HCT116 (cell line): ENCODE measurements at regions not wholly inside any gene's neighbourhood (a gene's known extent, or its start where the extent isn't known, plus 50 kb on each side); places are given as distances from the start of the nearest gene placed in this dataset.

ENCODE experiments used
- ATAC-seq: fragments of 200-7000 bp; cut with Tn5 transposase; 2 replicates; pipeline ENCODE4 v1.9.1; 2020; ENCODE audit warnings: mild to moderate bottlenecking, moderate library complexity
- BruUV-seq: library from RNA; stranded (reverse); fragments of 400-500 nt; replicated peaks from 2 replicates; lab custom pipeline; 2021; lab: Mats Ljungman, UMichigan
- CTCF ChIA-PET: fragments of 300-600 bp; sonication (Branson Sonifier 250); formaldehyde crosslinking; loops from one replicate; lab custom pipeline; 2021; ENCODE audit warnings: antibody characterized with exemption; lab: Charles Lee
- POLR2A ChIA-PET: fragments of 300-600, 350-600 bp; sonication (Branson Sonifier 250); formaldehyde crosslinking; loops from one replicate; lab custom pipeline; 2021; ENCODE audit warnings: antibody characterized with exemption; lab: Charles Lee
- RAD21 ChIA-PET, 2 experiments: fragments of 300-600 bp; sonication (Branson Sonifier 250); formaldehyde crosslinking; loops; one replicate each; lab custom pipeline; 2023; ENCODE audit warnings: low total read pairs in 2 of 2; ENCODE audit not compliant: uncharacterized antibody in 2 of 2, unreplicated experiment in 2 of 2, low non-redundant PET in 1 of 2; lab: Charles Lee
- DNase-seq: peaks from one replicate; pipeline ENCODE4 v3.0.0-alpha.2; 2010; ENCODE audit warnings: low read depth, low spot score
- H2AFZ ChIP-seq: fragments of 200-600 bp; shearing (Covaris generic), sonication (generic); 2 replicates; pipeline ENCODE4 v1.6.1; 2017; ENCODE audit warnings: low read depth, mixed run types, mixed read lengths, antibody characterized with exemption, low read length; ENCODE audit not compliant: poor library complexity, severe bottlenecking
- H3K27ac ChIP-seq: 2 replicates; pipeline ENCODE4 v1.5.1; 2012; ENCODE audit warnings: low read depth, low read length
- H3K27me3 ChIP-seq: fragments of 200-600 bp; sonication (generic); 2 replicates; pipeline ENCODE4 v1.6.1; 2016; ENCODE audit warnings: mixed run types, low read length, mixed read lengths; ENCODE audit not compliant: insufficient read depth
- H3K36me3 ChIP-seq, 2 experiments: fragments of 200-500 bp in 1 of 2; fragments of 200-600 bp in 1 of 2; sonication (Bioruptor generic) in 1 of 2; sonication (generic) in 1 of 2; 2 replicates each; pipeline versions ENCODE4 v1.5.1 to v1.6.1; 2014 to 2016; ENCODE audit warnings: low read length in 2 of 2, inconsistent platforms in 1 of 2, mixed read lengths in 1 of 2, mixed run types in 1 of 2; ENCODE audit not compliant: insufficient read depth in 2 of 2, control insufficient read depth in 1 of 2
- H3K4me1 ChIP-seq, 2 experiments: fragments of 200-600 bp in 1 of 2; sonication (generic) in 1 of 2; 2 replicates each; pipeline versions ENCODE4 v1.5.1 to v1.6.1; 2012 to 2017; ENCODE audit warnings: low read length in 2 of 2, inconsistent platforms in 1 of 2, mild to moderate bottlenecking in 1 of 2, mixed read lengths in 1 of 2, mixed run types in 1 of 2, moderate library complexity in 1 of 2; ENCODE audit not compliant: insufficient read depth in 2 of 2, control insufficient read depth in 1 of 2
- H3K4me2 ChIP-seq: fragments of 200-600 bp; sonication (generic); 2 replicates; pipeline ENCODE4 v1.6.1; 2017; ENCODE audit warnings: mixed run types, low read length, mixed read lengths
- H3K4me3 ChIP-seq, 2 experiments: fragments of 200-600 bp in 1 of 2; sonication (generic) in 1 of 2; replicated peaks in 1 of 2; 2 replicates each; pipeline ENCODE4 v1.5.1; 2011 to 2016; ENCODE audit warnings: low read length in 2 of 2, control low read depth in 1 of 2, low read depth in 1 of 2, mild to moderate bottlenecking in 1 of 2, mixed read lengths in 1 of 2, mixed run types in 1 of 2
- H3K79me2 ChIP-seq: fragments of 200-600 bp; sonication (generic); 2 replicates; pipeline ENCODE4 v1.6.1; 2017; ENCODE audit warnings: mild to moderate bottlenecking, mixed run types, low read length, moderate library complexity, mixed read lengths; ENCODE audit not compliant: insufficient read depth
- H3K9ac ChIP-seq: fragments of 200-600 bp; sonication (generic); 2 replicates; pipeline ENCODE4 v1.6.1; 2016; ENCODE audit warnings: low read length, mixed read lengths
- H3K9me2 ChIP-seq: fragments of 200-600 bp; sonication (generic), shearing (Covaris generic); 2 replicates; pipeline ENCODE4 v1.6.1; 2017; ENCODE audit warnings: mixed run types, mild to moderate bottlenecking, moderate library complexity; ENCODE audit not compliant: insufficient read depth
- H3K9me3 ChIP-seq, 2 experiments: fragments of 200-500 bp in 1 of 2; fragments of 200-600 bp in 1 of 2; sonication (Bioruptor generic) in 1 of 2; sonication (generic) in 1 of 2; 2 replicates each; pipeline ENCODE4 v1.6.1; 2014 to 2017; ENCODE audit warnings: low read length in 2 of 2, mixed read lengths in 2 of 2, inconsistent platforms in 1 of 2, low read depth in 1 of 2, mild to moderate bottlenecking in 1 of 2, mixed run types in 1 of 2, moderate library complexity in 1 of 2; ENCODE audit not compliant: control insufficient read depth in 1 of 2, insufficient read depth in 1 of 2
- H4K20me1 ChIP-seq: fragments of 200-600 bp; sonication (generic), shearing (Covaris generic); 2 replicates; pipeline ENCODE4 v1.6.1; 2017; ENCODE audit warnings: mixed run types, mild to moderate bottlenecking, moderate library complexity; ENCODE audit not compliant: insufficient read depth
- ATF3 ChIP-seq: IDR thresholded peaks from 2 replicates; pipeline ENCODE4 v1.6.1; 2012
- CBX3 ChIP-seq: IDR thresholded peaks from 2 replicates; pipeline ENCODE4 v1.6.1; 2012; ENCODE audit warnings: low read depth
- CTCF ChIP-seq, 3 experiments: fragments of 200-600 bp in 1 of 3; sonication (generic) in 1 of 3; IDR thresholded peaks in 2 of 3; conservative IDR thresholded peaks in 1 of 3; 2 replicates each; pipeline ENCODE4 v1.5.1; 2012 to 2017; ENCODE audit warnings: low read depth in 2 of 3, low read length in 2 of 3, antibody characterized with exemption in 1 of 3, borderline replicate concordance in 1 of 3, control low read depth in 1 of 3, mild to moderate bottlenecking in 1 of 3, mixed read lengths in 1 of 3, mixed run types in 1 of 3, moderate library complexity in 1 of 3; ENCODE audit not compliant: insufficient read depth in 1 of 3
- ELF1 ChIP-seq: IDR thresholded peaks from 2 replicates; pipeline ENCODE4 v1.6.1; 2012; ENCODE audit warnings: low read depth, borderline replicate concordance
- EZH2phosphoT487 ChIP-seq: fragments of 200-600 bp; IDR thresholded peaks from 2 replicates; pipeline ENCODE4 v1.6.1; 2018; ENCODE audit warnings: antibody characterized with exemption, borderline replicate concordance
- FOSL1 ChIP-seq: IDR thresholded peaks from 2 replicates; pipeline ENCODE4 v1.6.1; 2012; ENCODE audit warnings: low read depth
- JUND ChIP-seq: IDR thresholded peaks from 2 replicates; pipeline ENCODE4 v1.6.1; 2012
- POLR2AphosphoS5 ChIP-seq: IDR thresholded peaks from 2 replicates; pipeline ENCODE4 v1.6.1; 2011; ENCODE audit warnings: mild to moderate bottlenecking, low read depth, low read length, moderate library complexity
- RAD21 ChIP-seq: IDR thresholded peaks from 2 replicates; pipeline ENCODE4 v1.6.1; 2012; ENCODE audit warnings: low read depth, mild to moderate bottlenecking
- SIN3A ChIP-seq: IDR thresholded peaks from 2 replicates; pipeline ENCODE4 v1.6.1; 2012; ENCODE audit warnings: low read depth
- SP1 ChIP-seq: IDR thresholded peaks from 2 replicates; pipeline ENCODE4 v1.6.1; 2012; ENCODE audit warnings: low read depth
- SRF ChIP-seq: IDR thresholded peaks from 2 replicates; pipeline ENCODE4 v1.6.1; 2012; ENCODE audit warnings: low read depth
- TCF7L2 ChIP-seq: IDR thresholded peaks from 2 replicates; pipeline ENCODE4 v1.7.0; 2011; ENCODE audit warnings: borderline replicate concordance, inconsistent platforms; ENCODE audit not compliant: insufficient read depth, insufficient read length; ENCODE audit errors: extremely low read depth
- YY1 ChIP-seq: IDR thresholded peaks from 2 replicates; pipeline ENCODE4 v1.6.1; 2011; ENCODE audit warnings: low read length, low read depth, moderate library complexity, mild to moderate bottlenecking; ENCODE audit not compliant: insufficient replicate concordance; ENCODE audit errors: extremely low read depth
- ZBTB33 ChIP-seq: IDR thresholded peaks from 2 replicates; pipeline ENCODE4 v1.6.1; 2011; ENCODE audit warnings: mild to moderate bottlenecking, low read length, moderate library complexity; ENCODE audit not compliant: insufficient replicate concordance; ENCODE audit errors: extremely low read depth
- ZFX ChIP-seq: fragments of 450-650 bp; IDR thresholded peaks from 2 replicates; pipeline ENCODE4 v1.6.1; 2017
- ZNF274 ChIP-seq: fragments of 200-500 bp; sonication (Bioruptor generic); IDR thresholded peaks from 2 replicates; pipeline ENCODE4 v1.6.1; 2014; ENCODE audit warnings: mild to moderate bottlenecking, low read depth, low read length, inconsistent platforms
- intact Hi-C: fragments of 100-400 bp; cut with micrococcal nuclease; formaldehyde crosslinking; loops from 2 replicates; pipeline ENCODE4 v1.10.0; 2022

- TF ChIP-seq ATF3 (no peak), ZFX (no peak), ELF1 (no peak), YY1 (no peak)
These were observed 734.5 kb downstream of the ZPLD1 start (continued) for GRCh38 chr3:103169289-103169688.

- ChIA-PET CTCF (no interaction called here), RAD21 (no interaction called here), POLR2A (no interaction called here)
- Histone ChIP-seq H3K9me3 (no peaks in the 10 kb centered on the region), H2AFZ (no peak overlapping the region), H3K9me2 (no peaks in the 10 kb centered on the region), H3K36me3 (no peaks in the 10 kb centered on the region), H3K4me1 (no peaks in the 10 kb centered on the region), H3K79me2 (no peaks in the 10 kb centered on the region), H3K4me3 (no peak overlapping the region), H4K20me1 (no peaks in the 10 kb centered on the region), H3K9ac (no peak overlapping the region), H3K27ac (no peak overlapping the region), H3K27me3 (no peaks in the 10 kb centered on the region), H3K4me2 (no peak overlapping the region)
- ATAC-seq (no peak), DNase-seq (no peak)
- no peak for TF ChIP-seq SRF
- TF ChIP-seq ZNF274 = no peak
- TF ChIP-seq JUND = no peak
- TF ChIP-seq YY1 = no peak
- TF ChIP-seq FOSL1 = no peak
- TF ChIP-seq SP1 = no peak
- no peak for TF ChIP-seq EZH2phosphoT487
- TF ChIP-seq RAD21 = no peak
- no peak for TF ChIP-seq SIN3A
- TF ChIP-seq CBX3 = no peak
- TF ChIP-seq ZBTB33 = no peak
- TF ChIP-seq POLR2AphosphoS5 = no peak
- TF ChIP-seq ATF3 = no peak
- TF ChIP-seq CTCF (IDR thresholded peaks at IDR 0.05 in 2 of 3, conservative IDR thresholded peaks at IDR 0.05 in 1 of 3; ENCODE audit: borderline replicate concordance in 1 of 3, insufficient read depth in 1 of 3, low read depth in 2 of 3, low read length in 2 of 3) = no peak
- TF ChIP-seq TCF7L2 = no peak
- no peak for TF ChIP-seq ELF1
- no peak for TF ChIP-seq ZFX
- intact Hi-C loops = no loop called here
- BruUV-seq = no TSS peak
These were observed 735.8 kb downstream of the ZPLD1 start for GRCh38 chr3:103170651-103171050.
